GM19351 (cell line): ENCODE measurements at regions not wholly inside any gene's neighbourhood (a gene's known extent, or its start where the extent isn't known, plus 50 kb on each side); places are given as distances from the start of the nearest gene placed in this dataset.
"Not testable (repeated sequence)": the region's sequence is repeated elsewhere in the genome, so short reads cannot be mapped to it uniquely, and the experiment has no call there.

ENCODE experiments used
- ATAC-seq: cut with Tn5 transposase; IDR thresholded peaks from one replicate; pipeline ENCODE4 v1.9.1; 2021; ENCODE audit warnings: mild to moderate bottlenecking, moderate library complexity; ENCODE audit not compliant: unreplicated experiment

GRCh38 chr9:107592424-107592823 lies 102.9 kb upstream of the KLF4 start:
- ATAC-seq = no peak

DNA sequence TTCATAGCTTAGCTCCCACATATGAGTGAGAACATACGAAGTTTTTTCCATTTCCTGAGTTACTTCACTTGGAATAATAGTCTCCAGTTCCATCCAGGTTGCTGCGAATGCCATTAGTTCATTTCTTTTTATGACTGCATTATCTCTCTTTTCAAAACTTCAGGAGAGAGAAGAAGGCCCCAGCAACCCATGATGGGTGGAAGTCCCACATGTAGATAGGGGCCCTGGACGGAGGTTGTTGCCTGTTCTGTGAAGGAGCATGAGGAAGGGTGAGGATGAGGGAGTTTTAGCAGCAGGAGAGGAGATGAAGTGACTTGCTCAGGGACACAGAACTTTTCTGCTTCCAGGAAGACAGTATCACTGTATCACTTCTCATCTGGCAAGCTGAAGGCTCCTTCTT lies 102.2 kb upstream of the KLF4 start:
- ATAC-seq = no peak

GRCh38 chr9:107588393-107588792 lies 98.8 kb upstream of the KLF4 start:
- ATAC-seq = no peak

DNA sequence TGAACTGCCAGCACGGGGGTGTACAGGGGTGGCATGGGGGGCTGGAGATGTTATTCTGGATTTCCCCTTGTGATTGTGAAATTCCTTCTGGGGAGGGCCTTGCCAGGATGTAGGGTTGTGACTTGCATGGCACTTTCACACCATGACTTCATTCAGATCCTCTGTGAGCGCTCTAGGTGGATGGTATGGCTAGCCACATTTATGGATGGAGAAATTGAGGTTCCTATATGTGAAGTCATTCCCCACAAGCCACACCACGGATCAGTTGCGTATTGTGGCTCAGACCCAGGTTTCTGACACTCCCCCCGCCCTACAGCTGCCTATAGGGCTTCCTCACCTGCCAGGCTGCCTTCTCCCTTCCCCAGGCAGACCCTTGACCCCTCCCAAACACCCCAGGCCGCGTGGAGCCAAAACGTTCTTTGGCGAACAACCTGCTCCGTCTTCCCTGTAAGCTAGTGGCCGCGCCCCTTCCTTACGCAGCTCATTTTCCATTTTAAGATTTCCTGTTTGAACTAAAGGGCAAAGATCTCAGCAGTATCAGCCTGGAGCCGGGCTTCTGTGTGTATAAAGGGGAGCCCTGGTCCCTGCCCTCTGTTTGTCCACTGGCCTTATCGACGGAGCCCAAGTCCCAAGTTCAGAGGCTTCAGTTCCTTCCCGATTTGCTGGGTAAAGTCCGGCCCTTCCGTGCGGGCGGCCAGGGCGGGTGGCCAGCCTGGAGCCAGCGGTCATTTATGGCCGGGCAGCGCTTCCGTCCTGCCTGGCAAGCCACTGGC lies 97.8 kb upstream of the KLF4 start:
- no peak for ATAC-seq

GRCh38 chr9:107586493-107586892 lies 96.9 kb upstream of the KLF4 start:
- no peak for ATAC-seq

DNA sequence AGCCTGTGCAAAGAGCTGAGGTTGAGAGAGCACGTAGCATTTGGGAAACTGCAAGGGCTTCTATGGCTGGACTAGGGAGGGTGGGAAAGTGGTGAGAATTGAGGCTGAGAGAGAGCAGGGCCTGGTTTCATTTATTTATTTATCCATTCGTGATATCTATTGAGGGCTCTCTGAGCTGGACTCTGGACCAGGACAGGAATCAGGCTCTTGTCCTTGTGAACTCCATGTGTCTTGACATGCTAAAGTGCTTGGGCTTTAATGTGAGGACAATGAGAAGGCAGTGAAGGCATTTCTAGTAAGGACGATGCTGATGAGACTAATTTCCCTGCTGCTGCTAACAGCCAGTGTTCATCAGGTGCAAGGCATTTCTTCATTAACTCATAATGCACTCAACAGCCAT lies 95.9 kb upstream of the KLF4 start:
- ATAC-seq = no peak

DNA sequence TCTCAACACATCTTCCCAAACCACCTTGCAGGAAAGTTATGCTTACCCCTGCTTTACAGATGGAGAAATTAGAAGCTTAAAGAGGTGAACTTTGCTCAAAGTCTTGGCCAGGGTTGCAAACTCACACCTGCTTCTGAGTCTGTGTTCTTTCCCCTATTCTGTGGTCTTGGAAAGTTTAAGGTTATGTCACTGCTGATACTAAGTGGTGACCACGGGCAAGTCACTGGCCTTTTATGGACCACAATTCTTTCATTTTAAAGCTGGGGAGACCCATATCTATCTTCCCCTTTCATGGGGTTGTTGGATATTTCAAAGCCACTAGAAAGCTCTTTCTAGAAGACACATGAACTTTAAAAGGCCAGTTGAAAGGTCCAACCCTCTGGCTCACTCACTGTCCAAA lies 95.4 kb upstream of the KLF4 start:
- ATAC-seq = no peak

GRCh38 chr9:107584186-107584585 lies 94.6 kb upstream of the KLF4 start:
- no peak for ATAC-seq

- no peak for ATAC-seq
Observed at GRCh38 chr9:107577140-107577776, 87.7 kb upstream of the KLF4 start.

GRCh38 chr9:107571148-107571547 lies 81.6 kb upstream of the KLF4 start:
- no peak for ATAC-seq

- ATAC-seq = no peak
Observed at GRCh38 chr9:107569174-107569573, 79.6 kb upstream of the KLF4 start.

- ATAC-seq = not testable (repeated sequence)
Observed at GRCh38 chr9:107568406-107568805, 78.8 kb upstream of the KLF4 start.

DNA sequence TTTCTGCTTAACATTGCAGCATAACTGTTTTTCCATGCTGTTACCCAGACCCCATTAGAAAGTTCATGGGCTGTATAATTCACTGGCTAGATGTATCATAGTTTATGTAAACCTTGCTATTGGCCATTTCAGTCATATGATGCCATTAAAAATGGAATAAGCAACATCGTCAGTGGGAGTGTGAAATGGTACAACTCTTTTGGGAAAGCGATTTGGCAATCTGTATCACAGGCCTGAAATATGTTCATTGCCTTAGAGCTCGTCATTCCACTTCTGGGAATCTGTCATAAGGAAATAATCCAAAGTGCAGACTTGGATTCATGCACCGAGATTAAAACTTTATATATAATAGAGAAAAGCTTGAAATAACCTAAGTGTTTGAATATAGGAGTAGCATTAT lies 77.9 kb upstream of the KLF4 start:
- ATAC-seq = no peak

DNA sequence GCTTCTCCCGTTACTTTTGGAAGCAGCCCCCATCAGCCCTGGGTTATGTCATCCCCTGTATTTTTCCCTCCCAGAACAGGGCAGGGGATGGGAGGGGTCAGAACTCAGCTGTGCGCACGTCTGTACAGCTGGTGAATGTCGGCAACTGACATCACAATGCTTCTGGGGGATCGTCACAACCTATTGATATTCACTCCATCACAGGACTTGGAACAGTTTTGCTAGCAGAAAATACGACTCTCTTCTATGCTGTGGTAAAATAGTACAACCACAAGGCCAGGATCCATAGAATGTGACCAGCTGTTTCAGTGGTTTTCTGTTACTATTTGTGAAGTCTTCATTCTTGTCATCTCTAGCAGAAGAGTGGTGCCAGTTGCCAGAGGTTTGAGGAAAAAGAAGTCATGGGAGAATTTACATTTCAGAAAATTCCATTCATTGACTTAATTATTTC lies 77.1 kb upstream of the KLF4 start:
- no peak for ATAC-seq

- ATAC-seq = no peak
Observed at GRCh38 chr9:107562798-107563197, 73.2 kb upstream of the KLF4 start.

DNA sequence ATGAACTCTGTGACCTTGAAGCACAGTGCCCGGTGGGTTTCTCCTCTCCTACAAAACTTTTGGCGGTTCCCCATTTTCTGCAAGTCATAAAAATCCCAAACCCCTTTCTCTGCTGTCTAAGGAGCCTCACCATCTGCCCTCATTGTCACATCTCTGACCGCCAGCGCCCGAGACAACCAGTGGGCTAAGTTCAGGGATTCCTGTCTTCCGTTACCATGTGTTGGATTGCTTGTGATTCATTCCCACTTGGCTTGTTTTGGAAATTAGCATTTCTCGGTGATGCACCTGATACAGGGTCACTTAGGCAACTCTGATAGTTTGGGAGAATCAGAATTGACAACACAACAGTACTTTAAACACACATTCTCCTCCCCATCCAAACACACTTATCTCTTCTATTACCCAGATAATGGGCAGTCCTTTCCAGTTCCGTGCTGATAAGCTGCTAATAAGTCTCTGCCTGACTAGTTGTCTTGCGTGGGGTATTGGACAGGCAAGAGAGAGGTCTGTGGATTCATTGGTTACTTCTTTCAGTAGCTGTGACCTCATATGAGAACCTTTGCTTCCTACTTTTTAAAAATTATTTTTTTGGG lies 70.0 kb upstream of the KLF4 start:
- ATAC-seq = no peak

GRCh38 chr9:107557236-107557990 lies 67.8 kb upstream of the KLF4 start:
- ATAC-seq = no peak

DNA sequence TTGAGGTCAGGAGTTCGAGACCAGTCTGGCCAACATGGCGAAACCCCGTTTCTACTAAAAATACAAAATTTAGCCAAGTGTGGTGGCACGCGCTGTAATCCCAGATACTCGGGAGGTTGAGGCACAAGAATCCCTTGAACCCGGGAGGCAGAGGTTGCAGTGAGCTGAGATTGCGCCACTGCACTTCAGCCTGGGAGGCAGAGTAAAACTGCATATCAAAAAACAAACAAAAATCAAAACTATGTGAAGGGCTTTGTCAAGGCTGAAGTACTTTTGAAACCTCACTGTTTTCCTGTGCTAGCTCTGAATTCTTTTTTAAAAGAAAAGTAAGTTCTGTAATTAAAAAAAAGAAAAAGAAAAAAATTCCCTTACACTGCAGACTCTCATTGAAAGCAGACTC lies 65.1 kb upstream of the KLF4 start:
- ATAC-seq = no peak

GRCh38 chr9:107548298-107549142 lies 59.0 kb upstream of the KLF4 start:
- no peak for ATAC-seq

DNA sequence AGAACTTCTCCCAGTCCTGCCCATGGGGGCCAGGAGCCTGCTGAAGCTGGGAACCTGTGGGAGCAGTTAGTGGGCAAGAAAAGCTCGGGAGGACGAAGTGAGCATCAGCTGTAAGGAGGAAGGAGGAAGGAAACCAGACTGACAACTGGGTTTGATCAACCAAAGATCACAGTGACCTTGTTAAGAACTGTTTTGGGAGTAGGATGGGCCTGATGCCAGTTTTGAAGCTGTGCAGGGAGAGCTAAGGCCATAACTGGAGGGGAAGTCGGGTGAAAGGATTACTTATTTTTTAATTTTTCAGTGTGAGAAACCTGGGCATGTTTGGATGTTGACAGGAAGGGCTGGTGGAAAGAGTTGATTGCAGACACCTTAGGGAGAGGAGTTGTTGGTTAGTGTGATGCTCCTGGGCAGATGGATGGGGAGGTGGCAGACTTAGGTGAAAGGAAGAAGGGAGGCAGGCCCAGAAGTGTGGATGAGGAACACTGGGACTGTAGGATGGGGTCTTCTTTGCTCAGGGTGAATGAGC lies 58.3 kb upstream of the KLF4 start:
- no peak for ATAC-seq
